CD4-positive, alpha-beta memory T cell (primary cell): ENCODE measurements at regions not wholly inside any gene's neighbourhood (a gene's known extent, or its start where the extent isn't known, plus 50 kb on each side); places are given as distances from the start of the nearest gene placed in this dataset.
"Not testable (repeated sequence)": the region's sequence is repeated elsewhere in the genome, so short reads cannot be mapped to it uniquely, and the experiment has no call there.

Experiments used
- CTCF ChIA-PET: fragments of 350-600 bp; sonication (Branson Sonifier 250); formaldehyde crosslinking; loops from one replicate; lab custom pipeline; 2021; ENCODE audit warnings: inconsistent platforms; ENCODE audit not compliant: partially characterized antibody; lab: Charles Lee
- POLR2A ChIA-PET: fragments of 350-600 bp; sonication (Branson Sonifier 250); formaldehyde crosslinking; loops from one replicate; lab custom pipeline; 2021; ENCODE audit not compliant: partially characterized antibody; lab: Charles Lee
- DNase-seq, 5 donors: peaks; one replicate each; pipeline versions ENCODE4 v3.0.0 to v3.0.0-alpha.2; 2020 to 2022; ENCODE audit warnings: mixed read lengths in 1 of 5
- H3K27ac ChIP-seq: one replicate; pipeline ENCODE4 v1.7.0; 2013; ENCODE audit warnings: low read depth, low read length
- H3K27me3 ChIP-seq: 2 replicates; pipeline ENCODE4 v1.7.0; 2013; ENCODE audit warnings: mild to moderate bottlenecking, low read length, moderate library complexity; ENCODE audit not compliant: insufficient read depth
- H3K36me3 ChIP-seq: 2 replicates; pipeline ENCODE4 v1.7.0; 2013; ENCODE audit warnings: mild to moderate bottlenecking, low read length, moderate library complexity; ENCODE audit not compliant: insufficient read depth
- H3K4me1 ChIP-seq: 2 replicates; pipeline ENCODE4 v1.7.0; 2013; ENCODE audit warnings: mild to moderate bottlenecking, low read length, moderate library complexity; ENCODE audit not compliant: insufficient read depth
- H3K4me3 ChIP-seq, 2 donors: one replicate each; pipeline ENCODE4 v1.7.0; 2013; ENCODE audit warnings: low read length in 2 of 2, mild to moderate bottlenecking in 1 of 2
- H3K9me3 ChIP-seq, 2 donors: one replicate each; pipeline ENCODE4 v1.7.0; 2013; ENCODE audit warnings: low read length in 2 of 2, control low read depth in 1 of 2; ENCODE audit not compliant: control insufficient read depth in 1 of 2
- H3K27ac Mint-ChIP-seq, 7 donors: one replicate each; pipeline ENCODE4 v1.8.0; 2020 to 2021; ENCODE audit warnings: mixed read lengths in 7 of 7, mild to moderate bottlenecking in 6 of 7, inconsistent platforms in 3 of 7, moderate library complexity in 3 of 7
- H3K27me3 Mint-ChIP-seq, 2 donors: one replicate each; pipeline ENCODE4 v1.8.0; 2020 to 2021; ENCODE audit warnings: mixed read lengths in 2 of 2
- H3K36me3 Mint-ChIP-seq, 2 donors: one replicate each; pipeline ENCODE4 v1.8.0; 2020 to 2021; ENCODE audit warnings: mixed read lengths in 2 of 2, inconsistent platforms in 1 of 2, mild to moderate bottlenecking in 1 of 2
- H3K4me1 Mint-ChIP-seq, 4 donors: one replicate each; pipeline ENCODE4 v1.8.0; 2020 to 2021; ENCODE audit warnings: mixed read lengths in 4 of 4, mild to moderate bottlenecking in 1 of 4
- H3K4me3 Mint-ChIP-seq, 8 donors: one replicate each; pipeline ENCODE4 v1.8.0; 2020 to 2021; ENCODE audit warnings: mixed read lengths in 8 of 8, mild to moderate bottlenecking in 7 of 8, moderate library complexity in 6 of 8, inconsistent platforms in 3 of 8
- H3K9me3 Mint-ChIP-seq, 8 donors: one replicate each; pipeline ENCODE4 v1.8.0; 2020 to 2021; ENCODE audit warnings: mixed read lengths in 8 of 8, mild to moderate bottlenecking in 5 of 8, inconsistent platforms in 3 of 8, moderate library complexity in 1 of 8
- intact Hi-C: fragments of 100-400 bp; cut with micrococcal nuclease; formaldehyde crosslinking; loops from one replicate; pipeline ENCODE4 v1.15.1; 2023

- Histone ChIP-seq H3K36me3 (no peaks in the 10 kb centered on the region), H3K4me3 (no peak overlapping the region), H3K27ac (no peak overlapping the region), H3K27me3 (no peaks in the 10 kb centered on the region), H3K9me3 (no peaks in the 10 kb centered on the region), H3K4me1 (no peaks in the 10 kb centered on the region)
- Mint-ChIP-seq H3K9me3 (peaks cover 2 to 16% (median 9%) of the 10 kb centered on the region in 8 donors), H3K4me3 (no peak overlapping the region), H3K36me3 (no peaks in the 10 kb centered on the region), H3K27me3 (peaks cover 7 to 34% of the 10 kb centered on the region in 2 donors), H3K4me1 (peaks cover 0 to 2% (median 0%) of the 10 kb centered on the region in 4 donors), H3K27ac (no peak overlapping the region)
- POLR2A ChIA-PET = no interaction called here
- intact Hi-C loops = no loop called here
- CTCF ChIA-PET = no interaction called here
- no peak for DNase-seq
Observed at GRCh38 chr11:13152736-13153541, 124.7 kb upstream of the BMAL1 start.

- CTCF ChIA-PET = not testable (repeated sequence)
- H3K27me3 Mint-ChIP-seq = peaks cover 10 to 37% of the 10 kb centered on the region in 2 donors
Observed at GRCh38 chr11:13154374-13154773, 123.2 kb upstream of the BMAL1 start.

GRCh38 chr11:13160346-13160745 lies 117.2 kb upstream of the BMAL1 start:
- H3K27ac ChIP-seq = no peak overlapping the region
- no peaks in the 10 kb centered on the region for H3K9me3 ChIP-seq
- H3K9me3 Mint-ChIP-seq = peaks cover 0 to 19% (median 9%) of the 10 kb centered on the region in 8 donors
- H3K4me3 Mint-ChIP-seq = peak overlapping the region in 1 of 8 donors; percentile 28
- peaks cover 10 to 22% of the 10 kb centered on the region in 2 donors for H3K27me3 Mint-ChIP-seq
- H3K27ac Mint-ChIP-seq = no peak overlapping the region
- H3K4me1 ChIP-seq = no peaks in the 10 kb centered on the region
- H3K27me3 ChIP-seq = no peaks in the 10 kb centered on the region
- intact Hi-C loops = no loop called here
- no peaks in the 10 kb centered on the region for H3K36me3 ChIP-seq
- POLR2A ChIA-PET = no interaction called here
- peaks cover 0 to 4% of the 10 kb centered on the region in 2 donors for H3K36me3 Mint-ChIP-seq
- DNase-seq = no peak
- CTCF ChIA-PET = interaction anchor here (0.9 kb wide), 1 partner anchor 9 kb away, joined by 3 read pairs; no protein-coding TSS in a partner anchor
- H3K4me1 Mint-ChIP-seq = no peaks in the 10 kb centered on the region
- no peak overlapping the region for H3K4me3 ChIP-seq

More at GRCh38 chr11:13154374-13154773, 123.2 kb upstream of the BMAL1 start:
- H3K27ac ChIP-seq, DNase-seq, H3K4me3 ChIP-seq, H3K36me3 ChIP-seq, H3K9me3 ChIP-seq, H3K27me3 ChIP-seq, POLR2A ChIA-PET, H3K4me1 Mint-ChIP-seq, H3K4me1 ChIP-seq, H3K27ac Mint-ChIP-seq, intact Hi-C loops, H3K4me3 Mint-ChIP-seq, H3K36me3 Mint-ChIP-seq: not testable (repeated sequence)
- H3K9me3 Mint-ChIP-seq = peaks cover 2 to 21% (median 10%) of the 10 kb centered on the region in 8 donors

- H3K4me3 Mint-ChIP-seq = no peak overlapping the region
- peaks cover 0 to 4% of the 10 kb centered on the region in 2 donors for H3K36me3 Mint-ChIP-seq
- Histone ChIP-seq H3K27me3 (no peaks in the 10 kb centered on the region), H3K4me3 (no peak overlapping the region), H3K36me3 (no peaks in the 10 kb centered on the region), H3K9me3 (no peaks in the 10 kb centered on the region), H3K27ac (no peak overlapping the region), H3K4me1 (no peaks in the 10 kb centered on the region)
- DNase-seq = no peak
- H3K27ac Mint-ChIP-seq = no peak overlapping the region
- H3K9me3 Mint-ChIP-seq = peaks cover 0 to 15% (median 5%) of the 10 kb centered on the region in 8 donors
- no peaks in the 10 kb centered on the region for H3K4me1 Mint-ChIP-seq
- H3K27me3 Mint-ChIP-seq = peaks cover 10 to 21% of the 10 kb centered on the region in 2 donors
- intact Hi-C loops = no loop called here
- POLR2A ChIA-PET = no interaction called here
- CTCF ChIA-PET = interaction anchor here (0.9 kb wide), 1 partner anchor 8 kb away, joined by 3 read pairs; no protein-coding TSS in a partner anchor
Observed at GRCh38 chr11:13160806-13161205, 116.8 kb upstream of the BMAL1 start.

- ChIA-PET CTCF (no interaction called here), POLR2A (no interaction called here)
- Histone ChIP-seq H3K36me3 (no peaks in the 10 kb centered on the region), H3K9me3 (no peaks in the 10 kb centered on the region), H3K4me3 (no peak overlapping the region), H3K27me3 (no peaks in the 10 kb centered on the region), H3K4me1 (no peaks in the 10 kb centered on the region), H3K27ac (no peak overlapping the region)
- DNase-seq = no peak
- Mint-ChIP-seq H3K9me3 (peaks cover 0 to 3% (median 0%) of the 10 kb centered on the region in 8 donors), H3K36me3 (peaks cover 0 to 3% of the 10 kb centered on the region in 2 donors), H3K27me3 (peaks cover 4 to 16% of the 10 kb centered on the region in 2 donors), H3K27ac (no peak overlapping the region), H3K4me3 (no peak overlapping the region), H3K4me1 (no peaks in the 10 kb centered on the region)
- intact Hi-C loops = no loop called here
Observed at GRCh38 chr11:13163158-13163557, 114.4 kb upstream of the BMAL1 start.

GRCh38 chr11:13166036-13166435 lies 111.6 kb upstream of the BMAL1 start:
- Histone ChIP-seq H3K9me3 (no peaks in the 10 kb centered on the region), H3K27me3 (no peaks in the 10 kb centered on the region), H3K36me3 (no peaks in the 10 kb centered on the region), H3K4me1 (no peaks in the 10 kb centered on the region), H3K4me3 (no peak overlapping the region), H3K27ac (no peak overlapping the region)
- H3K36me3 Mint-ChIP-seq = no peaks in the 10 kb centered on the region
- no peak overlapping the region for H3K27ac Mint-ChIP-seq
- no peak for DNase-seq
- ChIA-PET CTCF (no interaction called here), POLR2A (no interaction called here)
- intact Hi-C loops = no loop called here
- H3K27me3 Mint-ChIP-seq = peaks cover 4 to 7% of the 10 kb centered on the region in 2 donors
- peaks cover 0 to 2% (median 0%) of the 10 kb centered on the region in 8 donors for H3K9me3 Mint-ChIP-seq
- no peak overlapping the region for H3K4me3 Mint-ChIP-seq
- no peaks in the 10 kb centered on the region for H3K4me1 Mint-ChIP-seq

- Mint-ChIP-seq H3K36me3 (no peaks in the 10 kb centered on the region), H3K27ac (no peak overlapping the region), H3K4me1 (no peaks in the 10 kb centered on the region), H3K4me3 (no peak overlapping the region), H3K9me3 (peaks cover 0 to 4% (median 0%) of the 10 kb centered on the region in 8 donors), H3K27me3 (peaks cover 10 to 11% of the 10 kb centered on the region in 2 donors)
- intact Hi-C loops = no loop called here
- Histone ChIP-seq H3K4me3 (no peak overlapping the region), H3K27me3 (no peaks in the 10 kb centered on the region), H3K27ac (no peak overlapping the region), H3K4me1 (no peaks in the 10 kb centered on the region), H3K9me3 (no peaks in the 10 kb centered on the region), H3K36me3 (no peaks in the 10 kb centered on the region)
- DNase-seq = no peak
- POLR2A ChIA-PET = no interaction called here
- CTCF ChIA-PET = no interaction called here
Observed at GRCh38 chr11:13168271-13168670, 109.3 kb upstream of the BMAL1 start.
